Pancreas (tissue), 10 donors: ENCODE measurements at regions not wholly inside any gene's neighbourhood (a gene's known extent, or its start where the extent isn't known, plus 50 kb on each side); places are given as distances from the start of the nearest gene placed in this dataset.
A peak's percentile ranks its signal among the peaks of the same experiment; 100 is the strongest.

Source experiments
- ATAC-seq, 4 donors: fragments of 200-7000 bp; cut with Tn5 transposase; one replicate each; pipeline versions ENCODE4 v1.8.0 to v1.9.1; 2020; ENCODE audit warnings: mild to moderate bottlenecking in 4 of 4, moderate library complexity in 4 of 4
- DNase-seq, 6 donors: peaks; one replicate each; pipeline ENCODE4 v3.0.0-alpha.2; 2020
- FAIRE-seq: peaks from 2 replicates; lab custom pipeline; 2012; peaks lifted over from hg19 to GRCh38; lab: Jason Lieb, UNC
- H3K27ac ChIP-seq, 4 donors: fragments of 200-600 bp; sonication (generic); 1 replicate in 3 of 4; 2 replicates in 1 of 4; pipeline versions ENCODE4 v1.5.0 to v1.8.0; 2020
- H3K27me3 ChIP-seq, 4 donors: fragments of 200-600 bp; one replicate each; pipeline ENCODE4 v1.8.0; 2021
- H3K36me3 ChIP-seq, 3 donors: fragments of 200-600 bp; sonication (generic) in 1 of 3; one replicate each; pipeline versions ENCODE4 v1.5.0 to v1.8.0; 2020 to 2021
- H3K4me1 ChIP-seq, 3 donors: fragments of 200-600 bp; one replicate each; pipeline ENCODE4 v1.8.0; 2021
- H3K4me3 ChIP-seq, 4 donors: fragments of 200-600 bp; sonication (generic) in 2 of 4; one replicate each; pipeline versions ENCODE4 v1.5.0 to v1.8.0; 2020 to 2021
- H3K9me3 ChIP-seq, 4 donors: fragments of 200-600 bp; one replicate each; pipeline ENCODE4 v1.8.0; 2021
- CTCF ChIP-seq, 4 donors: fragments of 200-600 bp; sonication (generic) in 3 of 4; IDR thresholded peaks; one replicate each; pipeline versions ENCODE4 v1.5.0 to v1.8.0; 2021; ENCODE audit warnings: antibody characterized with exemption in 4 of 4
- WGBS, 2 donors: extraction: QIAGEN DNeasy Blood & Tissue Kit; methylation state at CpG; one replicate each; pipeline ENCODE4 v1.1.7; 2013; 5-methylcytosine and 5-hydroxymethylcytosine counted together
- intact Hi-C, 3 donors: fragments of 100-400 bp; cut with DNase I; formaldehyde crosslinking; loops; one replicate each; pipeline versions ENCODE4 v1.11.1 to v1.14.2; 2022
- donor health status: healthy with polysubstance abuse.
- donor health status: DM: no; HTN: no; CAD: no; lungs with moderate emphysema.
- donor health status: DM: no; HTN: no; CAD: no.
- donor health status: control.
- donor health status: control.
- donor health status: Bipolar disorder and iron deficiency.
- donor health status: DM: yes; HTN: yes; CAD: no.
- donor health status: DM: no; HTN: no; CAD: no.
- donor health status: DM: no; HTN: no; CAD: no.
- donor health status: DM: yes; HTN: yes; CAD: no.

GRCh38 chr12:97394657-97395056 lies 67.9 kb upstream of the RMST start:
- ATAC-seq (no peak), FAIRE-seq (no peak), DNase-seq (no peak)
- 58 to 65% methylated on average over 3 of the region's 3 CpGs for WGBS, 2 donors
- Histone ChIP-seq H3K27me3 (no peaks in the 10 kb centered on the region), H3K36me3 (no peaks in the 10 kb centered on the region), H3K4me1 (no peaks in the 10 kb centered on the region), H3K27ac (no peak overlapping the region), H3K4me3 (no peak overlapping the region), H3K9me3 (no peaks in the 10 kb centered on the region)
- TF ChIP-seq CTCF (IDR thresholded peaks at IDR 0.05) = no peak
- intact Hi-C loops = no loop called here

- TF ChIP-seq CTCF (IDR thresholded peaks at IDR 0.05) = no peak
- DNase-seq = no peak
- no peak overlapping the region for H3K4me3 ChIP-seq
- FAIRE-seq = no peak
- H3K4me1 ChIP-seq = no peaks in the 10 kb centered on the region
- no peaks in the 10 kb centered on the region for H3K36me3 ChIP-seq
- no peaks in the 10 kb centered on the region for H3K9me3 ChIP-seq
- intact Hi-C loops = no loop called here
- H3K27ac ChIP-seq = no peak overlapping the region
- ATAC-seq = no peak
- H3K27me3 ChIP-seq = no peaks in the 10 kb centered on the region
- WGBS, 2 donors = 38 to 44% methylated on average over 4 of the region's 4 CpGs
Measured at GRCh38 chr12:97397008-97397407, 65.6 kb upstream of the RMST start.

GRCh38 chr12:97398704-97399103 lies 63.9 kb upstream of the RMST start:
- H3K27me3 ChIP-seq = no peaks in the 10 kb centered on the region

GRCh38 chr12:97404093-97404492 lies 58.5 kb upstream of the RMST start:
- no peaks in the 10 kb centered on the region for H3K27me3 ChIP-seq
- DNase-seq = no peak
- no peaks in the 10 kb centered on the region for H3K9me3 ChIP-seq
- no peaks in the 10 kb centered on the region for H3K36me3 ChIP-seq
- no peak for ATAC-seq
- 34 to 37% methylated on average over 1 of the region's 1 CpG for WGBS, 2 donors
- no peak for TF ChIP-seq CTCF (IDR thresholded peaks at IDR 0.05)
- no peak for FAIRE-seq
- intact Hi-C loops = loop anchor here in 1 of 3 donors (10.0 kb wide), 1 partner anchor 419 kb away; no protein-coding TSS in a partner anchor
- H3K27ac ChIP-seq = no peak overlapping the region
- no peak overlapping the region for H3K4me3 ChIP-seq
- H3K4me1 ChIP-seq = no peaks in the 10 kb centered on the region

More at GRCh38 chr12:97398704-97399103, 63.9 kb upstream of the RMST start:
- FAIRE-seq (no peak), ATAC-seq (no peak), DNase-seq (no peak)
- H3K4me1 ChIP-seq = no peaks in the 10 kb centered on the region
- no peaks in the 10 kb centered on the region for H3K9me3 ChIP-seq
- intact Hi-C loops = no loop called here
- TF ChIP-seq CTCF (IDR thresholded peaks at IDR 0.05) = no peak
- 26 to 50% methylated on average over 4 of the region's 4 CpGs for WGBS, 2 donors
- H3K27ac ChIP-seq = no peak overlapping the region
- H3K4me3 ChIP-seq = no peak overlapping the region
- H3K36me3 ChIP-seq = no peaks in the 10 kb centered on the region

GRCh38 chr12:97404543-97404942 lies 58.1 kb upstream of the RMST start:
- no peaks in the 10 kb centered on the region for H3K4me1 ChIP-seq
- no peaks in the 10 kb centered on the region for H3K36me3 ChIP-seq
- no peaks in the 10 kb centered on the region for H3K9me3 ChIP-seq
- DNase-seq = peak in 2 of 6 donors; percentile 9 to 43
- intact Hi-C loops = loop anchor here in 1 of 3 donors (10.0 kb wide), 1 partner anchor 420 kb away; no protein-coding TSS in a partner anchor
- TF ChIP-seq CTCF (IDR thresholded peaks at IDR 0.05) = peak; percentile 26 to 77 (median 64)
- ATAC-seq = peak; percentile 69 to 91 (median 74)
- H3K27me3 ChIP-seq = no peaks in the 10 kb centered on the region
- H3K4me3 ChIP-seq = no peak overlapping the region
- FAIRE-seq = no peak
- WGBS, 2 donors = 2 to 4% methylated on average over 2 of the region's 2 CpGs
- no peak overlapping the region for H3K27ac ChIP-seq
